Inflammatory macrophage treated with lipopolysaccharide for 4 hours (primary cell): ENCODE measurements at regions not wholly inside any gene's neighbourhood (a gene's known extent, or its start where the extent isn't known, plus 50 kb on each side); places are given as distances from the start of the nearest gene placed in this dataset.
A peak's percentile ranks its signal among the peaks of the same experiment; 100 is the strongest.
"Not testable (repeated sequence)": the region's sequence is repeated elsewhere in the genome, so short reads cannot be mapped to it uniquely, and the experiment has no call there.

ENCODE experiments used
- DNase-seq: peaks from one replicate; pipeline ENCODE4 v3.0.0-alpha.2; 2020

GRCh38 chr14:92223025-92223424 is 99.9 kb upstream of the SLC24A4 start:
- no peak for DNase-seq

GRCh38 chr14:92224358-92224954 is 98.5 kb upstream of the SLC24A4 start:
- DNase-seq = peak; percentile 7

- no peak for DNase-seq
Observed at GRCh38 chr14:92225731-92226130, 97.2 kb upstream of the SLC24A4 start.

GRCh38 chr14:92226166-92226565 is 96.8 kb upstream of the SLC24A4 start:
- DNase-seq = not testable (repeated sequence)

DNA sequence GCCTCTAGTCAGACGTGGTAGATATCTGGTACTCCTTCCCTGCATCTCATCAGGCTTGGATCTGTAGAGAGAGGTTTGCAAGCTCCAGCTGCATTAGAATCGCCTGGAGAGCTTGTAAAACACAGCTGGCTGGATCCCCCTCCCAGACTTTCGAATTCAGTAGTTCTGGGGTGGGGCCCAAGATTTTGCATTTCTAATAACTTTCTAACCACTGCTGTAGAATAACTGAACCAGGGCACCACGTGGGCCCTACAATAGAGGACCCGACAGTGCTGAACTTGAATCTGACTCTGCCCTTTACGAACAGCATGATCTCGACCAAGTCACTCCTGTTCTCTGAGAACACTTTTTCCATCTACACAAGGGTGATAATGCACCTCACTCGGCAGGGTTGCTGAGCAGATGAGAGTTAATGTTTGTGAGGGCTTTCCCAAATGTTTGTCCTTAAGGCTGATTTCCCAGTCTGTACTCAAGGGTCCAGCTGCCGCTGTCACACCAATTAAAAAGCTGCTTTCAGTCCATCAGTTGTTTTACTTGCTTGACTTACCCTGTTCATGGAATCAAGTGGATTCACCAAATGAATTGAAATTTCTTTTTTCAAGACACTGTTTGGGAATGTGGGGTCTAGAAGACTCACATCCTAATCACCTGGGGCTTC is 86.6 kb upstream of the SLC24A4 start:
- no peak for DNase-seq

DNA sequence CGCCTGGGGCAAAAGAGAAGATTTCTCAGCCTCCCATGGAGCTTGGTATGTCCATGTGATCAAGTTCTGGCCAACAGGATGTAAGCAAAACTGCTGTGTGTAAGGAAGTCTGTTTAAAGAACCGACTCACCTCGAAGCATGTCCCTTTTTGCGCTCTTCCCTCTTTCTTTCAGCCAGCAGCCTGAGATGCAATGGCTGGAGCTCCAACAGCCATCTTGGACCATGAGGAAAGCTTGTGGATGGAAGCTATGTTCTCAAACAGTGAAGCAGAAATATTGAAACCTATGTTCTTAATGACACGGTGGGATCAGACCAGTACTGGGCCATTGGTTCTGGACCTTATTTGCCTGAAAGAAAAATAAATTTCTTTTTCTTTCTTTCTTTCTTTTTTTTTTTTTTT is 82.3 kb upstream of the SLC24A4 start:
- no peak for DNase-seq

DNA sequence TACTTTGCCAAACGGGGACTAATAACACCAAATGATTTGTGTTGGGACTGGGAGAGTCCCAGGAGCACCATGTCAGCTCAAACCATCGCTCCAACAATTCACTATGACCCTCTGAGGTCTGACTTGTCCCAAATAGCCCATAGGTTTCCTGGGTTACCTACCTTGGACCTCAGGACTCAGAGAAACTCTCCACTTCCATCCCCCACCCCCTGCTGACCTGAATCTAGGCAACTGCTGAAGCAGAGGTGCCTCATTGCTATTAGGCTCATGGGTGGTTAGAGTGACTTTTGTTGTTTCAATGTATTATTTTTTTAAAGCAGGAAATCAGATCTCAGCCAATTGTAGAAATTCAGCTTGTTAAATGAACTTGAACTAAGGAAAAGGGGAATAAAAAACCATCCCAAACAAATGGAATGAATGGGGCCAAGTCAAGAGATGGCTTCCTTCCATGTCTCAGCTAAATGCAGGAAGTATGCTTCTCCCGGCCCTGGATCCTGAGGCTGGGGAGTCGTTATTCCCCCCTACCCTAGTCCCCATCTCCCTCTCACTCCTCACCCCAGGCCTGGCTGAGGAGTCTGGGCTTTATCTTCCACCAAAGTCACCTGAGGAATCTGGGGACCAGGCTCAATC is 80.9 kb upstream of the SLC24A4 start:
- DNase-seq = no peak

- no peak for DNase-seq
Observed at GRCh38 chr14:92244805-92245204, 78.2 kb upstream of the SLC24A4 start.

DNA sequence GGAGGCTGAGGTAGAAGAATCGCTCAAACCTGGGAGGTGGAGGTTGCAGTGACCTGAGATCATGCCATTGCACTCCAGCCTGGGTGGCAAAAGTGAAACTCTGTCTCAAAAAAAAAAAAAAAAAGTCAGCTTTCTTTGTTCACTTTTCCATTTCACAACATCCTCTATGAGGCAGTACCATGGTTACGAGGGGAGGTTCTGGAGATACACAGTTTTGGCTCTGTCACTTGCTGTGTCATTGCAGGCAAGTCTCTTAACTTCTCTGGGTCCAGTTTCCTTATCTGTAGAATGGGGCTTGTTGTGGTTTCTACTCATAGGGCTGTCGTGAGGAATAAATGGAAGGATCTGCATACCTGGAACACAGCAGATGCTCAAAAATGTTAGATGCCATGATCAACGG is 75.6 kb upstream of the SLC24A4 start:
- DNase-seq = peak; percentile 90

DNA sequence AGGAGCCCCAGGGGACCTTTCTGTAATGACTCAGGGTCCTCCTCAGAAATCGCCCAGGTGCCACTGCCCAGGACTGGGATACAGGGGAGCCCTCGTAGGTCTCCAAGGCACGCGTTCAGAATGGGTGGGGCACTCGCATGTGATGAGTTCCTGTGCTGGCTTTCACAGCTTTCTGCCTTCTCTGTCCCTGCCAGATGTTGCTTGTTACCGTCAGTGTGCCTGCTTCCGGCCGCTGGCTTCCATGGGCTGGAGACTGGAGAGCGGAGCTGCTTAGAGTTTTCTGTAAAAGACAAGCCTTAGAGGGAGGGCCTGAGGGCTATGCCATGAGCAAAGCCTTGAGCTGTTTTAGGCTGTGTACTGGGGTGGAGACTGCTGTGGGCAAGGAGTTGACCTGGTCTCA is 75.0 kb upstream of the SLC24A4 start:
- DNase-seq = no peak

- DNase-seq = peak; percentile 82
Observed at GRCh38 chr14:92248696-92249095, 74.3 kb upstream of the SLC24A4 start.

- not testable (repeated sequence) for DNase-seq
Observed at GRCh38 chr14:92250366-92250765, 72.6 kb upstream of the SLC24A4 start.

GRCh38 chr14:92252323-92252722 is 70.6 kb upstream of the SLC24A4 start:
- no peak for DNase-seq

DNA sequence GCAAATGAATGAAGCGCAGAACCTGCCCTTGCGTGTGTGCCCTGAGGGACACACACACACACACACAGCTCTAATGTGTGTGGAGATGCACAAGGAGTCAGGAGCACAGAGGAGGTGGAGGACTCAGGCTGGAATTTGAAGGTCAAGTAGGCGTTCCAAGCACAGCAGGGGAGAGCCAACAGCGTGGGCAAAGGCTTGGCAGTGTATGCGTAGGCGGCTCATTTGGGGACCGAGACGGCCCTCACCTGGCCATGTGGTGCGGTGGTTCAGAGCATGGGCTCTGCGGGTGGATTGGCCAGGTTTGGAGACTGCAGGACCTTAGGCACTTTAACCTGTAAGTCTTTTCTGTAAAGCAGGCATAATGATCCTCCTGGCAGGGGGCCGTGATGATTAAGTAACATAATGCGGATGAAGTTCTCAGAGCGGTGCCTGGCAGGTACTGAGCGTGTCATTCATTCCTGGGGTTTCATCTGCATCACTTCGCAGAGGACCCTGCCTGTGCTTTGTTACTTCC is 69.5 kb upstream of the SLC24A4 start:
- DNase-seq = no peak

GRCh38 chr14:92254786-92255185 is 68.2 kb upstream of the SLC24A4 start:
- no peak for DNase-seq

- no peak for DNase-seq
Observed at GRCh38 chr14:92258934-92259333, 64.0 kb upstream of the SLC24A4 start.

DNA sequence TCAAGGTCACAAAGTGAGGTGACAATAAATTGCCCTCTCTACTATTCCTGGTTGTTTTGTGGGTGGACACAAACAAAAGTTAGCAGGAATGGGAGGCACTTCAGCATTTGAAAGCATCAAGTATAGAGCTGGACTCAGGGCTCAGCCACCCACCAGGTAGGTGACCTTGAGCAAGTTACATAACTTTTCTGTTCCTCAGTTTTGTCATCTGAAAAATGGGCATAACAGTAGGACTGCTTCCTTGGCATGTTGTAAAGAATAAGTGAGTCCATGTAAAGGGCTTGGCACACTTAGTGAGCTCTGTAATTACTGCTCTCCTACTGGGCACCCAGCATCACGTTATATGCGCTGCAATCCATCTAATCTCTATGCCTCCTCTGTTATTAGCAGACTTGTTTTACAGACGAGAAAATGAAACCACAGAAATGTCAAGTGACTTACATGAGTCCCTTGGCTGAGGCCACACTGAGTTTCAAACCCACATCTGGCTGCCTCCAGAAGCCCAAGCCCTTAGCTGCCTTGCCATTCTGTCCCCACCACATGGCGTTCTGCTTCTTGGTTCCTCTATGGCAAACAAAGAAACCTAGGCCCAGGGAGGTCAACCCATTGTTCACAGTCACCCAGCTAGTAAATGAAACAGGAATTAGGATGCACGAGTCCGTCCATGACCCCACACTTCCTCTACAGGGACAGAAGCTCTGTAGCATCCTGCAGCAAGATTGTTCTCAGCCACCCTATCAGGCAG is 63.2 kb upstream of the SLC24A4 start:
- peak; percentile 87 for DNase-seq

DNA sequence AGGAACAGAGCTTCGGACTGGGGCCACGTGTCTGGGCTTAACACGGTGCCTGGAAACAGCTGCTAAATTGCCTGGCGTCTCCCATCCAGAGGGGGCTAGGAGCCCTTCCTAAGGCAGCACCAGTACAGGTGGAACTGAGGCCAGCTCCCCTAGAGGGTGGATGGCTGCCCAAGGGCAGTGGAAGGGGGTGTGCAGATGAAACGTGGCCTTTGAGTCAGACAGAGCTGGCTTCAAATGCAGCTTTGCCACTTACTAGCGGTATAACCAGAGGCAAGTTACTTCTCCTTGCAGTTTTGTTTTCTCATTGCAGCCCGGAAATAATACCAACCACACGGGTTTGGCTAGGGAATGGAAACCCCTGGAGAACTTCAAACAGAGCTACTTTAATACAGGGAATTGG is 59.3 kb upstream of the SLC24A4 start:
- DNase-seq = peak; percentile 80

GRCh38 chr14:92264195-92264594 is 58.8 kb upstream of the SLC24A4 start:
- DNase-seq = no peak

DNA sequence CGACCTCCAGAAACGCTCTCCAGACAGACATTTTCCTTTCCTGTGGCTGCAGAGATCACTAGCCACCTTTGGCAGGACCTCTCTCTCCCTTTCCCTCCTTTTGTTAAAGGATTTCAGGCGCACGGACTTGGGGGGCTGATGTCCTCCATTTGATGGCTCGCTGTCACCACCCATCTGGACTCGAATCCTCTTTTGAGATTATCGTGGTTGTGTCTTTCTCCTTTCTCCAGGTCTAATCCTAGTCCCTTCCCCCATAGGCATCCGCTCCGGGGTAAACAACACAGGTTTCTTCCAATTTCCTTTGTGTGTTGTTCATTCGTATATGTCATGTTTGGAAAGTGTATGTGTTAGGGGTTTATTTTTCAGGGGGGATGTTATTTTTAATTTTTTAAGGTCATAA is 56.7 kb upstream of the SLC24A4 start:
- no peak for DNase-seq
